HG03571 (cell line): ENCODE measurements at regions not wholly inside any gene's neighbourhood (a gene's known extent, or its start where the extent isn't known, plus 50 kb on each side); places are given as distances from the start of the nearest gene placed in this dataset.

Source experiments
- ATAC-seq: cut with Tn5 transposase; IDR thresholded peaks from one replicate; pipeline ENCODE4 v1.9.1; 2021; ENCODE audit not compliant: unreplicated experiment

GRCh38 chr10:3631291-3631690, 153.7 kb downstream of the KLF6 start:
- no peak for ATAC-seq

DNA sequence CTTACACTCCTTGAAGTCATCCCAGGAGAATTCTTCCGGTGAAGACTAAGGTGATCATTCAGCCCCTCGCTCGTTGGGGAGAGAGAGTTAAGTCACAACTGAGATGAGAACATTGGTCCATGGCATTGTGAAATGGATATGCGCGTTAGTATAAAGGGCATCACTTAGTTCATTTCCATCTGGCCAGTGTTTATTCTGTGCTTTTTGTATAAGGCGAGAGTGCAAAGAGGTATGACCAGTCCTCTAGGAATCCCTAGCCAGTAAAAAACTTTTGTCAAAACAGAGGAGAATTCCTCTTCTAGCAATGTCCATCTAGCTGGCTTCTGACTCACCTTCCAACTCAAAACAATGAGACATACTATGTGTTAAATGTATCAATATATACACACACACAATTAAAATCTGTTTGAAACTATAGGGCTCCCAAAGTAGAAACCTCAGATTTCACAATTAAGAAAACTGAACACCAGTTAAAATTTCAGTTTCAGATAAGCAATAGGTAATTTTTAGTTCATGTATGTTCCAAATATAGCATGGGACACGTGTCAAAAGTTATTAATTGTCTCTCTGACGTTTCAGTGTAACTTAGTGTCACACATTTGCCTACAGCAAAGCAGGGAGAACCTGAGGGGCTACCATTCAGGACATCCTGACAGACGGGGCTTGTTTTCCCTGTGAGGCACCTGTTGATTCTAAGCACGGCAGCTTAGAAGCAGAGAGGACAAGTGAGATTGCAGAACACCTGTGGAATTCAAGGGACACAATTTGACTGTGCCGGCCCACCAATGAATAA, 158.9 kb downstream of the KLF6 start:
- ATAC-seq = peak; percentile 73

DNA sequence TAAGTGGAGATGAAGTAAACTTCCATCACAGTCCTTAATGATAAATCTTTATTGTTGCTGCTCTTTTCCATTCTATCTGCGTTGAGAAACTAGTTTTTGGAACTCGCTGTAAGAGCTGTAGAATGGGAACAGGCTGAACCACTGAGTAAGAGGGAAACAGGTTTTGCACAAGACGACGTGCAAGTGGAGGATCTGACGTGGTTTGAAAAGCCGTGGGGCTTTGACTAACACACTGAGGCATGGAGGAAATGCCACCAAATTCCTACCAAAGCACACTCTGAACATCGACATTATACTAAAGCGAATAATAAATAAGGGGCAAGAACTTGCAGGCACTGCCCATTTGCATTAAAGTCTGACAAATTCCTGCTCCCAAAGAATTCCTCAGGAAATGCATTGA, 160.6 kb downstream of the KLF6 start:
- no peak for ATAC-seq

DNA sequence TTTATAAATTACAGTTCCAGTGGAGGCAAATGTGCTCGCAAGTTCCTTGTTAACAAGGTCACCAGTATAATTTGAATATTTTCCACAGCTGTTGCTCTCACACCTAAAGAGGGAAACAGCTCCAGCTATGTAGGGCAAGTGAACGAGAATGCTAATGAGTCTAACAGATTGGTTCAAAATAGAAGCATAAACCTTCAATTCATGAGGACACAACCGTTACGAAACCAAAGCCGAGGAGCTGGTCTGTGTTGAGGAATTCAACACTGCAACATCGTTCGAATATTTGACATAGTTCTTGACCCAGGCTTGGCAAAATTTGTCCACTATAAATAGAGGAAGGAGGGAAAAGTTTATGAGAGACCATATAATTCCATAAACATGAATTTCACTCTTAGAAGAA, 161.3 kb downstream of the KLF6 start:
- ATAC-seq = no peak

GRCh38 chr10:3622845-3623621, 162.0 kb downstream of the KLF6 start:
- ATAC-seq = no peak

DNA sequence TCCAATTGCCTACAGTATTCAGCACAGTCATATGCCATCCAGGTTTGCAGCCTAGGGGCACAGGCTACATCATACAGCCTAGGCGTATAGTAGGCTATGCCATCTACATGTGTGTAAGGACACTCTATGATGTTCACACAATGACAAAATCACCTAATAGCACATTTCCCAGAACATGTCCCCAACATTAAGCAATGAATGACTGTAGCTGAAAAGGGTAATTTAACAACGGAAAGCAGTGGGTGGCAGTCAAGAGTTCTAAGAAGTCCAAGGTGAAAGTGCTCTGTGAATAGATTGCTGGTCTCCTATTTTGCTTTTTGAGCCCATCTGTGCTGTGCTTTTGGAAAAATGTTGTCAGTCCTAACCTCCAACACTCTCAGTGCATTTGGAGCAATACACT, 162.6 kb downstream of the KLF6 start:
- ATAC-seq = no peak

- ATAC-seq = no peak
Measured at GRCh38 chr10:3620818-3621217, 164.2 kb downstream of the KLF6 start.

GRCh38 chr10:3619241-3619640, 165.8 kb downstream of the KLF6 start:
- ATAC-seq = no peak

- no peak for ATAC-seq
Measured at GRCh38 chr10:3616880-3617279, 168.1 kb downstream of the KLF6 start.

- no peak for ATAC-seq
Measured at GRCh38 chr10:3613318-3613717, 171.7 kb downstream of the KLF6 start.

DNA sequence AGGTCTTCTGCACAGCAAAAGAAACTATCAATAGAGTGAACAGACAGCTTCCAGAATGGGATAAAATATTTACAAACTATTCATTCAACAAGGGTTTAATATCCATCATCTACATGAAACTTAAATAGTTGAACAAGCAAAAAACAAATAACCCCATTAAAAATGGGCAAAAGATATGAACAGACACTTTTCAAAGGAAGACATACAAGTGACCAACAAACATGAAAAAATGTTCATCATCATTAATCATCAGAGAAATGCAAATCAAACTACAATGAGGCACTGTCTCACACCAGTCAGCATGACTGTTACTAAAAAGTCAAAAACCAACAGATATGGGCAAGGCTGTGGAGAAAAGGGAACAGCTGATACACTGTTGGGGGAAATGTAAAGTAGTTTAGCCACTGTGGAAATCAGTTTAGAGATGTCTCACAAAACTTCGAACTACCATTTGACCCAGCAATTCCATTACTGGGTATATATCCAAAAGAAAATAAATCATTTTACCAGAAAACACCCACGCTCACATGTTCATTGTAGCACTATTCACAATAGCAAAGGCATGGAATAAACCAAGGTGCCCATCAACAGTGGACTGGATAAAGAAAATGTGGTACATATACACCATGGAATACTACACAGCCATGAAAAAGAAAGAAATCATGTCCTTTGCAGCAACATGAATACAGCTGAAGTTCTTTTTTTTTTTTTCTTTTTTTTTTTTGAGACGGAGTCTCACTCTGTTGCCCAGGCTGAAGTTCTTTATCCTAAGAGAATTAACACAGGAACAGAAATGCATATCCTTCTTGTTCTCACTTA, 172.6 kb downstream of the KLF6 start:
- ATAC-seq = no peak

GRCh38 chr10:3606309-3606708, 178.7 kb downstream of the KLF6 start:
- no peak for ATAC-seq

GRCh38 chr10:3605882-3606281, 179.1 kb downstream of the KLF6 start:
- no peak for ATAC-seq

- ATAC-seq = no peak
Measured at GRCh38 chr10:3595736-3596135, 189.3 kb downstream of the KLF6 start.

DNA sequence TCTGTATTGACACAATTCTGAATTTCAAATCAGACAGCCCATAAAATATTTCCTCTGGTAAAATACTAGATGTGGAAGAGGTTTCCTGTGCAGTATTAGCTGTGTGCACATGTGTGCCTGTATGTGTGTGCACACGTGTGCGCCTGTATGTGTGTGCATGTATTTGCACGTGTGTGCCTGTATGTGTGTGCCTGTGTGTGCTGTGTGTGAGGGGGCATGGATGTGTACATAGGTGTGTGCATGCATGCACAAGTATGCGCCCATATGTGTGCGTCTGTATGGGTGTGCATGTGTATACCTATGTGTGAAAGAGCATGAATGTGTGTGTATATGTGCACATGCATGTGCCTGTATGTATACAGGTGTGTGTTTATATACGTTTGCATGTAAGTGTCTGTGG, 191.4 kb downstream of the KLF6 start:
- ATAC-seq = no peak

- no peak for ATAC-seq
Measured at GRCh38 chr10:3592424-3592823, 192.6 kb downstream of the KLF6 start.

DNA sequence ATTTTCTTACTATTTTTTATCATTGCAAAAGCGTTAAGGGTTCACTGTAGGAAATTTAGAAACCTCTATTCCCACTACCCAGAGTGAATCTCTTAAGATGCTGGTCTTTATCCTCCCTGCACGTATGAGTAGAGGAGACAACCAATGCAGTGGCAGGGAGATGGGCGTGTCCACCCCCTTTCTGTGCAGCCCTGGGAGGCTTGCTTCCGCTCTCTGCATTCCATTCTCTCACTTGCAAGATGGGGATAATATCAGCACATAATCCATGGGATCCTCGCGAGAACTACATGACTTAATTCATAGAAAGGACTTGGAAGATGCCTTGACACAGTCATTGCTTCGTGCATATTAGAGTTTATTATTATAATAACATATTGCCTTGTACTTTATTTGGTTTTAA, 196.2 kb downstream of the KLF6 start:
- no peak for ATAC-seq

- no peak for ATAC-seq
Measured at GRCh38 chr10:3588346-3588745, 196.7 kb downstream of the KLF6 start.

- no peak for ATAC-seq
Measured at GRCh38 chr10:3584926-3585784, 199.9 kb downstream of the KLF6 start.

DNA sequence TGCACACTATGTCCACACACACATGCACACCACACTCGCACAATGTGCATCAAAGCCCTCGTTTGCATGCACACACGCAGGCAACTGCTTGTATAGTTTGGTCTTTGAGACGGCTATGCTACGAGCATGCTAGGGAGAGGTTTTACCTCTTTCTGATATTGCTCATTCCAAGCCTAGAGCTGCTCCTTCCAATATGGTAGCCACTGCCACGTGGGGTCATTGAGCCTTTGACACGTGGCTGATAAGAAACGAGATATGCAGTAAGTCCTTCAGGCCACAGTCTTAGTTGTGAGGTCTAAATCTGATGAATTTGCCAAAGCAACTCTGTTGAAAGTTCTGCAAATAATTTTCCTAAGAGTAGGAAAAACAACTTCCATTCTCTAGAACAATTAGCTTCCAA, 204.4 kb downstream of the KLF6 start:
- ATAC-seq = no peak

DNA sequence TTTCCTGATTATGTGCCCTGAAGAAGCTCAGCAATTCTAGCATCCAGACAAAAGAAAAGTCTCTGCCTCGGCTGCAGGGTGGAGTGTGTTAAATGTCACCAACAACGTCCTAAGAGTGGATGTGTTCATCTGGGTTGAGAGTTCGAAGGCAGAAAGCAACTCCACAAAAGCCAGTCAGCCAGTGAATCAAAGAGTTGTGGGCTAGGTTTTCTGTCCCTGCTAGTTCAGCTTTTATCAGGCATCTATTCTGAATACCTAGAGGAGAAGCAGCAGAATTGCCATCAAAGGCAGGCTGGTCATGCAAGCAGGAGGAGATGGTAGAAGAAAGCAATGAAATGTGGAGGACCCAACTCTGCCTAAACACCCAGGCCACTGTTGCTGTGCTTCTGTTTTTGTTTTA, 205.2 kb downstream of the KLF6 start:
- ATAC-seq = no peak
